Mammary epithelial cell (primary cell): ENCODE measurements at regions not wholly inside any gene's neighbourhood (a gene's known extent, or its start where the extent isn't known, plus 50 kb on each side); places are given as distances from the start of the nearest gene placed in this dataset.

Source experiments
- EZH2 ChIP-seq: IDR thresholded peaks from 2 replicates; pipeline ENCODE4 v1.6.1; 2012; ENCODE audit warnings: low read length, inconsistent platforms, borderline replicate concordance
- TF ChIP-seq, protein P1 (sequence below), 2 donors: IDR thresholded peaks in 1 of 2; conservative IDR thresholded peaks in 1 of 2; 2 replicates each; pipeline ENCODE4 v1.5.1; 2011 to 2012; ENCODE audit warnings: inconsistent platforms in 2 of 2, low read length in 2 of 2, mild to moderate bottlenecking in 2 of 2, control low read depth in 1 of 2, low read depth in 1 of 2; ENCODE audit not compliant: insufficient read depth in 1 of 2; ENCODE audit errors: extremely low read depth in 1 of 2

GRCh38 chr2:163247156-163247846 lies 408.7 kb upstream of the KCNH7 start:
- TF ChIP-seq, protein P1, sequence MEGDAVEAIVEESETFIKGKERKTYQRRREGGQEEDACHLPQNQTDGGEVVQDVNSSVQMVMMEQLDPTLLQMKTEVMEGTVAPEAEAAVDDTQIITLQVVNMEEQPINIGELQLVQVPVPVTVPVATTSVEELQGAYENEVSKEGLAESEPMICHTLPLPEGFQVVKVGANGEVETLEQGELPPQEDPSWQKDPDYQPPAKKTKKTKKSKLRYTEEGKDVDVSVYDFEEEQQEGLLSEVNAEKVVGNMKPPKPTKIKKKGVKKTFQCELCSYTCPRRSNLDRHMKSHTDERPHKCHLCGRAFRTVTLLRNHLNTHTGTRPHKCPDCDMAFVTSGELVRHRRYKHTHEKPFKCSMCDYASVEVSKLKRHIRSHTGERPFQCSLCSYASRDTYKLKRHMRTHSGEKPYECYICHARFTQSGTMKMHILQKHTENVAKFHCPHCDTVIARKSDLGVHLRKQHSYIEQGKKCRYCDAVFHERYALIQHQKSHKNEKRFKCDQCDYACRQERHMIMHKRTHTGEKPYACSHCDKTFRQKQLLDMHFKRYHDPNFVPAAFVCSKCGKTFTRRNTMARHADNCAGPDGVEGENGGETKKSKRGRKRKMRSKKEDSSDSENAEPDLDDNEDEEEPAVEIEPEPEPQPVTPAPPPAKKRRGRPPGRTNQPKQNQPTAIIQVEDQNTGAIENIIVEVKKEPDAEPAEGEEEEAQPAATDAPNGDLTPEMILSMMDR (conservative IDR thresholded peaks at IDR 0.05 in 1 of 2, IDR thresholded peaks at IDR 0.05 in 1 of 2; ENCODE audit: extremely low read depth in 1 of 2, insufficient read depth in 1 of 2, low read depth in 1 of 2, low read length in 2 of 2), result no peak
- TF ChIP-seq EZH2, result no peak
